GM23248 (cell line): ENCODE measurements at regions not wholly inside any gene's neighbourhood (a gene's known extent, or its start where the extent isn't known, plus 50 kb on each side); places are given as distances from the start of the nearest gene placed in this dataset.

Experiments
- DNase-seq: peaks from one replicate; pipeline ENCODE4 v3.0.0-alpha.2; 2015
- H2AFZ ChIP-seq: fragments of 200-600 bp; sonication (generic); 2 replicates; pipeline ENCODE4 v1.6.1; 2016; ENCODE audit warnings: antibody characterized with exemption
- H3F3A ChIP-seq: fragments of 200-600 bp; sonication (generic); 2 replicates; pipeline ENCODE4 v1.6.1; 2016; ENCODE audit warnings: mild to moderate bottlenecking, antibody characterized with exemption, mixed run types; ENCODE audit not compliant: insufficient read depth
- H3K27ac ChIP-seq: fragments of 200-600 bp; sonication (generic); 2 replicates; pipeline ENCODE4 v1.5.1; 2016; ENCODE audit warnings: mild to moderate bottlenecking
- H3K27me3 ChIP-seq: fragments of 200-600 bp; sonication (generic); replicated peaks from 2 replicates; pipeline ENCODE4 v1.6.1; 2016; ENCODE audit warnings: mild to moderate bottlenecking; ENCODE audit not compliant: insufficient read depth
- H3K36me3 ChIP-seq: fragments of 200-600 bp; sonication (generic); 2 replicates; pipeline ENCODE4 v1.6.1; 2016; ENCODE audit warnings: low read depth, mild to moderate bottlenecking
- H3K4me1 ChIP-seq: fragments of 200-600 bp; sonication (generic); 2 replicates; pipeline ENCODE4 v1.6.1; 2016; ENCODE audit warnings: mild to moderate bottlenecking; ENCODE audit not compliant: insufficient read depth
- H3K4me2 ChIP-seq: fragments of 200-600 bp; sonication (generic); one replicate; pipeline ENCODE4 v1.6.1; 2016; ENCODE audit warnings: mild to moderate bottlenecking; ENCODE audit not compliant: unreplicated experiment
- H3K4me3 ChIP-seq: fragments of 200-600 bp; sonication (generic); 2 replicates; pipeline ENCODE4 v1.5.1; 2016; ENCODE audit warnings: mild to moderate bottlenecking
- H3K79me2 ChIP-seq: fragments of 200-600 bp; sonication (generic); 2 replicates; pipeline ENCODE4 v1.6.1; 2016; ENCODE audit warnings: mild to moderate bottlenecking; ENCODE audit not compliant: insufficient read depth
- H3K9ac ChIP-seq: fragments of 200-600 bp; sonication (generic); 2 replicates; pipeline ENCODE4 v1.6.1; 2016; ENCODE audit warnings: mild to moderate bottlenecking
- H3K9me2 ChIP-seq: fragments of 200-600 bp; sonication (generic); 2 replicates; pipeline ENCODE4 v1.6.1; 2016; ENCODE audit warnings: mixed run types, mild to moderate bottlenecking, moderate library complexity; ENCODE audit not compliant: insufficient read depth
- H3K9me3 ChIP-seq: fragments of 200-600 bp; sonication (generic); one replicate; pipeline ENCODE4 v1.6.1; 2017; ENCODE audit warnings: low read depth
- H4K20me1 ChIP-seq: fragments of 200-600 bp; sonication (generic); 2 replicates; pipeline ENCODE4 v1.6.0; 2016; ENCODE audit not compliant: insufficient read depth
- EZH2 ChIP-seq: fragments of 200-600 bp; sonication (generic); IDR thresholded peaks from 2 replicates; pipeline ENCODE4 v1.6.1; 2018; ENCODE audit warnings: antibody characterized with exemption, mild to moderate bottlenecking; ENCODE audit not compliant: insufficient read depth, poor library complexity, severe bottlenecking
- EZH2phosphoT487 ChIP-seq: fragments of 200-600 bp; sonication (generic); IDR thresholded peaks from 2 replicates; pipeline ENCODE4 v1.6.1; 2018; ENCODE audit warnings: antibody characterized with exemption, moderate library complexity, mild to moderate bottlenecking, low read depth; ENCODE audit not compliant: insufficient read depth
- WGBS, 2 experiments: methylation state at CpG; one replicate each; pipeline ENCODE4 v1.1.6; 2015 to 2017; ENCODE audit warnings: low lambda C conversion rate in 2 of 2, low coverage in 1 of 2; ENCODE audit errors: missing lambda C conversion rate in 2 of 2; 5-methylcytosine and 5-hydroxymethylcytosine counted together
- in situ Hi-C: fragments of 300-500 bp; cut with MboI; formaldehyde crosslinking; loops from 2 replicates; pipeline ENCODE4 v1.15.0; 2020

GRCh38 chr2:146260551-146260950, 1584.3 kb upstream of the ACVR2A start:
- Histone ChIP-seq H3K9me3 (no peaks in the 10 kb centered on the region), H4K20me1 (no peaks in the 10 kb centered on the region), H3K27me3 (no peaks in the 10 kb centered on the region), H3K79me2 (no peaks in the 10 kb centered on the region), H3K4me3 (no peak overlapping the region), H3K9me2 (no peaks in the 10 kb centered on the region), H3K4me2 (no peak overlapping the region), H3K9ac (no peak overlapping the region), H3K36me3 (no peaks in the 10 kb centered on the region), H3K27ac (no peak overlapping the region), H3K4me1 (no peaks in the 10 kb centered on the region), H2AFZ (peak overlapping the region; percentile 44; the same call in 1 of the 2 replicates), H3F3A (no peaks in the 10 kb centered on the region)
- no peak for DNase-seq
- in situ Hi-C loops = no loop called here
- TF ChIP-seq EZH2 = no peak
- no peak for TF ChIP-seq EZH2phosphoT487
- 41 to 48% methylated on average over 5 of the region's 5 CpGs for WGBS, 2 experiments

- Histone ChIP-seq H3K79me2 (no peaks in the 10 kb centered on the region), H3K36me3 (no peaks in the 10 kb centered on the region), H3K27ac (no peak overlapping the region), H3K4me2 (no peak overlapping the region), H3K4me1 (no peaks in the 10 kb centered on the region), H2AFZ (peak overlapping the region; percentile 44; the same call in 1 of the 2 replicates), H3K9me3 (no peaks in the 10 kb centered on the region), H3K4me3 (no peak overlapping the region), H3K9me2 (no peaks in the 10 kb centered on the region), H4K20me1 (no peaks in the 10 kb centered on the region), H3F3A (no peaks in the 10 kb centered on the region), H3K27me3 (no peaks in the 10 kb centered on the region), H3K9ac (no peak overlapping the region)
- 63 to 69% methylated on average over 2 of the region's 2 CpGs for WGBS, 2 experiments
- no peak for DNase-seq
- no peak for TF ChIP-seq EZH2
- TF ChIP-seq EZH2phosphoT487 = no peak
- in situ Hi-C loops = no loop called here
Observed at GRCh38 chr2:146259816-146260215, 1585.0 kb upstream of the ACVR2A start.

GRCh38 chr2:146258071-146258470, 1586.8 kb upstream of the ACVR2A start:
- no peak overlapping the region for H3K4me3 ChIP-seq
- no peaks in the 10 kb centered on the region for H3K36me3 ChIP-seq
- no peaks in the 10 kb centered on the region for H3K27me3 ChIP-seq
- no peak overlapping the region for H2AFZ ChIP-seq
- no peak overlapping the region for H3K9ac ChIP-seq
- H3K4me1 ChIP-seq = no peaks in the 10 kb centered on the region
- TF ChIP-seq EZH2phosphoT487 (no peak), EZH2 (no peak)
- H4K20me1 ChIP-seq = no peaks in the 10 kb centered on the region
- H3K9me2 ChIP-seq = no peaks in the 10 kb centered on the region
- H3K4me2 ChIP-seq = no peak overlapping the region
- WGBS, 2 experiments = 43 to 44% methylated on average over 6 of the region's 6 CpGs
- in situ Hi-C loops = no loop called here
- no peaks in the 10 kb centered on the region for H3K79me2 ChIP-seq
- H3K27ac ChIP-seq = no peak overlapping the region
- DNase-seq = no peak
- H3K9me3 ChIP-seq = no peaks in the 10 kb centered on the region
- no peaks in the 10 kb centered on the region for H3F3A ChIP-seq

DNA sequence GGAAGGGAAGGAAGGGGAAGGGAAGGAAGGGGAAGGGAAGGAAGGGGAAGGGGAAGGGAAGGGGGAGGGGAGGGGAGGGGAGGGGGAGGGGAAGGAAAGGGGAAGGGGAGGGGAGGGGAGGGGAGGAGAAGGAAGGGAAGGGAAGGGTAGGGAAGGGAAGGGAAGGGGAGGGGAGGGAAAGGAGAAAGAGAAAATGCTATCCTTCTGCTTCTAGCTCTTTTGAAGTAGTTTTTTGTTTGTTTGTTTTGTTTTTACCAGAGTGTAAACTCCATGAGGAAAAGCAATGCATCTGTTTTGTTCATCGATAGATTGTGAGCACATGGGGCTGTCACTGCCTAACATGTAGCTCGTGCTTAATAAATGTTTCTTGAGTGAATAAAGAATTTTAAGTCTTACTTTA, 1592.7 kb upstream of the ACVR2A start:
- H3K4me3 ChIP-seq = no peak overlapping the region
- H3K4me1 ChIP-seq = peaks cover 2% of the 10 kb centered on the region
- no peak overlapping the region for H2AFZ ChIP-seq
- no peaks in the 10 kb centered on the region for H3K36me3 ChIP-seq
- no peak overlapping the region for H3K9ac ChIP-seq
- no peaks in the 10 kb centered on the region for H3K9me2 ChIP-seq
- DNase-seq = no peak
- in situ Hi-C loops = no loop called here
- no peaks in the 10 kb centered on the region for H3K9me3 ChIP-seq
- H3K4me2 ChIP-seq = no peak overlapping the region
- H3F3A ChIP-seq = 0 out of 2 replicates have a peak, but pooled peaks cover 7% of the 10 kb centered on the region
- WGBS, 2 experiments = 69 to 76% methylated on average over 2 of the region's 2 CpGs
- no peak overlapping the region for H3K27ac ChIP-seq
- H3K79me2 ChIP-seq = no peaks in the 10 kb centered on the region
- no peaks in the 10 kb centered on the region for H3K27me3 ChIP-seq
- no peaks in the 10 kb centered on the region for H4K20me1 ChIP-seq
- TF ChIP-seq EZH2 (no peak), EZH2phosphoT487 (no peak)

- Histone ChIP-seq H3K9ac (no peak overlapping the region), H4K20me1 (no peaks in the 10 kb centered on the region), H3K4me3 (no peak overlapping the region), H3K27me3 (no peaks in the 10 kb centered on the region), H3K27ac (no peak overlapping the region), H3K4me2 (no peak overlapping the region), H3K9me2 (no peaks in the 10 kb centered on the region), H3K79me2 (no peaks in the 10 kb centered on the region), H3K36me3 (no peaks in the 10 kb centered on the region), H2AFZ (no peak overlapping the region), H3F3A (0 out of 2 replicates have a peak, but pooled peaks cover 10% of the 10 kb centered on the region), H3K4me1 (peaks cover 10% of the 10 kb centered on the region), H3K9me3 (no peaks in the 10 kb centered on the region)
- TF ChIP-seq EZH2 (no peak), EZH2phosphoT487 (no peak)
- WGBS, 2 experiments = 14 to 17% methylated on average over 3 of the region's 3 CpGs
- in situ Hi-C loops = no loop called here
- DNase-seq = peak; percentile 38
Observed at GRCh38 chr2:146251328-146251727, 1593.5 kb upstream of the ACVR2A start.
